ENCODE measurements at regions not wholly inside any gene's neighbourhood (a gene's known extent, or its start where the extent isn't known, plus 50 kb on each side); places are given as distances from the start of the nearest gene placed in this dataset.

DNA sequence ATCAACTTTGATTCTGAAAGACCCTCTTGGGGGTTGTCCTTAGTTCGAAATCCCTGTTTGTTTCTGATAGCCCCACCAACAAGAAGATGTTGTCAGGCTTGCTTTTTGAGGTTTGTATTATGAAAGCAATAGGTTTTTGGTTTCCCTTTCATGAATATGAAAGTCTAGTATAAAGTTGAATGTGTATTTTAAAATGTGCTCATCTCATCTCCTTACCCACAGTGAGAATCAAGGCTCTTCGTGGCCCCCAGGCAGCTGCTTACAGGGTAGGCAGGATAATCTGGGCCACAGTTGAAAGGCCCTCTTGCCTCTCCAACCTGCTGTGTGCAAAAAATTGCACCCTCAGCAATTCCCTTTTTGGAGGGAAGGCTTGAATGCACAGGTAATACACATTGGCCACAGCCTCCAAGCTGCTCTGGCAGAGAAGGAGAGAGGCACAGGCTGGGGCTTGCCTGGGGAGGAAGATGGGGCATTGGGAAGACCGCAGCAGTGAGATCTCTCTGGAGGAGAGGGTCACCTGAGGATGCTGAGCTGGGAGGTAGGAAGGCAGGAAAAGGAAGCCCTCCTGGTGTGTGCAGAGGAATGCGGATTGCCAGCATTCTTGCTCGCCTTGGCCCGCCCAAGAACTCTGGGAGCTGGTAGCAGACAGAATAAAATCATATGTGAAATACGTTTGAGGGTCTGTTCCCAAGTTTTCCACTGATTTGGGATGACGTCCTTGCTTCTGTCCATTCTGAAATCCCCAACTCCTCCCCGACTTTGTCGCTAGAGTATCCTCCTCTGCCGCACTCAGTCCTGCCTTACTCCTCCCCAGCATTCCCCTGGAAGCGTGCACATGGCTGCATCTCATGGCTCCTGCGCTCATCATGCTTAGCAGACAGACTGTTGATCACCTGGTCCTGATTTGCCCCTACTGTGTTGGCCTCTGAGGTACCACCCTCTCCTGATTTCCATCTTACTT lies 196.4 kb downstream of the RPLP1 start:
- TF ChIP-seq, protein P1, sequence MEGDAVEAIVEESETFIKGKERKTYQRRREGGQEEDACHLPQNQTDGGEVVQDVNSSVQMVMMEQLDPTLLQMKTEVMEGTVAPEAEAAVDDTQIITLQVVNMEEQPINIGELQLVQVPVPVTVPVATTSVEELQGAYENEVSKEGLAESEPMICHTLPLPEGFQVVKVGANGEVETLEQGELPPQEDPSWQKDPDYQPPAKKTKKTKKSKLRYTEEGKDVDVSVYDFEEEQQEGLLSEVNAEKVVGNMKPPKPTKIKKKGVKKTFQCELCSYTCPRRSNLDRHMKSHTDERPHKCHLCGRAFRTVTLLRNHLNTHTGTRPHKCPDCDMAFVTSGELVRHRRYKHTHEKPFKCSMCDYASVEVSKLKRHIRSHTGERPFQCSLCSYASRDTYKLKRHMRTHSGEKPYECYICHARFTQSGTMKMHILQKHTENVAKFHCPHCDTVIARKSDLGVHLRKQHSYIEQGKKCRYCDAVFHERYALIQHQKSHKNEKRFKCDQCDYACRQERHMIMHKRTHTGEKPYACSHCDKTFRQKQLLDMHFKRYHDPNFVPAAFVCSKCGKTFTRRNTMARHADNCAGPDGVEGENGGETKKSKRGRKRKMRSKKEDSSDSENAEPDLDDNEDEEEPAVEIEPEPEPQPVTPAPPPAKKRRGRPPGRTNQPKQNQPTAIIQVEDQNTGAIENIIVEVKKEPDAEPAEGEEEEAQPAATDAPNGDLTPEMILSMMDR (IDR thresholded peaks at IDR 0.05; ENCODE audit: insufficient read depth, low read length) = no peak
- DNase-seq (ENCODE audit: low read depth) = no peak
- no peak overlapping the region for H3K4me3 ChIP-seq (ENCODE audit: low read depth, low read length)

DNA sequence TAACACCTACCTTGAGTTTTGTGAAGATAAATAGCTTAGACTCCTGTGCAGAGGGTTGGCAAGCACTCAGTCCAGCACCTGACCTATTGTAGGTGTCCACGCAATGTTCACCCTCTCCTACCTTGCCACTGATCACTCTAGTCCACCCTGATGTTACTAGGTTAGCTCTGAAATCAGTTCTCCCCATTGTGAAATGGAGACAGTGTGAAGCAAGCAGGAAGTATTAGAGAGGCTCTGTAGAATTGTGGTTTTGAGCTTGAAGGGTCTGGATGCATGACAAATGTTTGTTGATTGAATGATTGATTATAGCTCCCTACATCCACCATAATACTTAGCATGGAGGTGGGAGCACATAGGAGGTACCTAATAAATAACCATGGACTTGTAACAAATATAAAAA lies 199.7 kb downstream of the RPLP1 start:
- DNase-seq (ENCODE audit: low read depth) = no peak
- TF ChIP-seq, protein P1 (IDR thresholded peaks at IDR 0.05; ENCODE audit: insufficient read depth, low read length) = no peak
- no peak overlapping the region for H3K4me3 ChIP-seq (ENCODE audit: low read depth, low read length)

DNA sequence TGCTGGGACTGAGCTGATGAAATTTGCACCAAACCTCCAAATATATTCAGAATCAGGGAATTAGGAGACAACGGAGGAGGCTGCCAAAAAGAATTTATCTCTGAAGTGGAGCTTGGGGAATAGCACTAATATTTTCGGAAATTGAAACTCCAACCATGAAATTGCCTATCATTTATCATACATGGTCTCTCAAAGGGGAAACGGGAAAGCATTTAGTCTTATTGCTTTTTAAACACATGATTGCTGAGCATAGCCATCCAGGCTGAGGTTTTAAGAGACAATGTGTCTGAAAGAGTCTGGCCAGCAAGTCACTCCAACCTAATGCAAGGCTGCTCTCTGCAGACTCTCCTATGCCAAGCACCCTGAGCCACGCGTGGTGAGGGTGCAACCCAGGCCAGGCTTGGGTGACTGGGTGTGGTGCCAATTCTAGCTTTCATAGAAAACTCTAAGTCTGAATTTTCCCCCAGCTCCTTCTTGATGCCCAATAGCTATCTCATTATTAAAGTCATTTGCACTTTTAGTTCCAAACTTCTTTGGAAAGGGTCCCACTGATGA lies 200.2 kb downstream of the RPLP1 start:
- peak; percentile 1 for DNase-seq (ENCODE audit: low read depth)
- TF ChIP-seq, protein P1 (IDR thresholded peaks at IDR 0.05; ENCODE audit: insufficient read depth, low read length) = no peak
- no peak overlapping the region for H3K4me3 ChIP-seq (ENCODE audit: low read depth, low read length)

DNA sequence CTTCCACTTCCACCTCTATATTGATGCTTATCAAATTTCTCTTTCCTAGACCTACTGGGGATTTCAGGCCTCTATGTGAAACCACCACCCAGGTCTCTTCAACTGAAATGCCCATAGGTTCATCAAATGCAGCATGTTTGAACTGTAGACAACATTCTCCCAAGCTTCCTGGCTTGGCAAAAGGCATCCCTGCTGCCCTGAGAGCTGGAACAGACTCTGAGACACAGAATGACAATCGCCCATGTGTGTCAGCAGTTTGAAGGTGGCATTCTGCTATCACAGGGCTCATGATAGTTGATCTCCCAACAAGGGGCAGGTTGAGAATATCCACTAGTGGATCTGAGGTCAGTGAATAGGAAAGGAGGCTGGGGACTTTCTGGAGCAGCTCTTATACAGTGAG lies 200.7 kb downstream of the RPLP1 start:
- no peak for DNase-seq (ENCODE audit: low read depth)
- no peak overlapping the region for H3K4me3 ChIP-seq (ENCODE audit: low read depth, low read length)
- TF ChIP-seq, protein P1 (IDR thresholded peaks at IDR 0.05; ENCODE audit: insufficient read depth, low read length) = no peak

DNA sequence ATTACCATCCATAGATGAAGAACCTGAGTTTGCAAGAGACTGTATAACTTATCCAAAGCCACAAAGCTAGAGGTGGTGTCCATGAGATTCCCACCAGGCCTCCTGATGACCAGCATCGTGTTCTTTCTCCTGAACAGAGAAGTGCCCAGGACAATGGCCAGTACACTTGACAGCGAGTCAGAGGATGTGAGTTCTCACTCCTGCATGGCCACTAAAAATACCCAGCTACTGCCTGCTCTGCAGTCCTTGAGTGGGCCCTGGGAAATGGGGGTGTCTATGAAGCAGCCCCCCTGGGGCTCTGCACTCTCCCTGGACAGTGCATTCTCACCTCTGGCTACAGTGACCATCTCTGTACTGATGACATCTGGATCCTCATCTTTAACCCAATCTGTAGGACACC lies 201.2 kb downstream of the RPLP1 start:
- TF ChIP-seq, protein P1 (IDR thresholded peaks at IDR 0.05; ENCODE audit: insufficient read depth, low read length) = no peak
- H3K4me3 ChIP-seq (ENCODE audit: low read depth, low read length) = no peak overlapping the region
- DNase-seq (ENCODE audit: low read depth) = no peak

DNA sequence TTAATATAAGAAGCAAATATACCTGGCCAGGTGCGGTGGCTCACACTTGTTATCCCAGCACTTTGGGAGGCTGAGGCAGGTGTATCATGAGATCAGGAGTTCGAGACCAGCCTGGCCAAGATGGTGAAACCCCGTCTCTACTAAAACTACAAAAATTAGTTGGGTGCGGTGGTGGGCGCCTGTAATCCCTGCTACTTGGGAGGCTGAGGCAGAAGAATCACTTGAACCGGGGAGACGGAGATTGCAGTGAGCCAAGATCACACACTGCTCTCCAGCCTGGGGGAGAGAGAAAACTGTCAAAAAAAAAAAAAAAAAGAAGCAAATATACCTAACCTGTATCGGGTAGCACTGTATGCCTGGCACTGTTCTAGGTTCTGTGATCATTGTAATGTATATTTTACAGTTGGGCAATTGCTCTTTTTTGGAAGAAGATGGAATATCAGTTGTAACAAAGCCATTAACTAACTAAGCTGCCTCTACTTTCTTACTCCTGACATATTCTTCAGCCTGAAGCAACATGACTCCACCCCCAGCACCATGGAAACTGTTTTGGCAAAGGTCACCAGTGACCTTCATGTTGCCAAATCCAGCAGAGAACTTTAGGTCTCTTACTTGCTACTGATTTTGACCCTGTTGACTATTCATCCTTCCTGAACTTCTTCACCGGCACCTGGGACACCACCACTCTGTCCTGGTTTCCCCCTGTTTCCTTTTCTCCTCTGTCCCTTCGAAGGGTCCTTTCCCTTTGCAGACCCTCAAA lies 203.8 kb downstream of the RPLP1 start:
- no peak overlapping the region for H3K4me3 ChIP-seq (ENCODE audit: low read depth, low read length)
- no peak for DNase-seq (ENCODE audit: low read depth)
- TF ChIP-seq, protein P1 (IDR thresholded peaks at IDR 0.05; ENCODE audit: insufficient read depth, low read length) = no peak
